GM19324 (cell line): ENCODE measurements at regions not wholly inside any gene's neighbourhood (a gene's known extent, or its start where the extent isn't known, plus 50 kb on each side); places are given as distances from the start of the nearest gene placed in this dataset.

Experiments used
- ATAC-seq: cut with Tn5 transposase; IDR thresholded peaks from one replicate; pipeline ENCODE4 v1.9.1; 2021; ENCODE audit warnings: mild to moderate bottlenecking, moderate library complexity; ENCODE audit not compliant: unreplicated experiment, low FRiP score

- no peak for ATAC-seq
Measured at GRCh38 chr1:56396581-56396980, 182.8 kb downstream of the PLPP3 start.

GRCh38 chr1:56395776-56396175, 183.6 kb downstream of the PLPP3 start:
- no peak for ATAC-seq

DNA sequence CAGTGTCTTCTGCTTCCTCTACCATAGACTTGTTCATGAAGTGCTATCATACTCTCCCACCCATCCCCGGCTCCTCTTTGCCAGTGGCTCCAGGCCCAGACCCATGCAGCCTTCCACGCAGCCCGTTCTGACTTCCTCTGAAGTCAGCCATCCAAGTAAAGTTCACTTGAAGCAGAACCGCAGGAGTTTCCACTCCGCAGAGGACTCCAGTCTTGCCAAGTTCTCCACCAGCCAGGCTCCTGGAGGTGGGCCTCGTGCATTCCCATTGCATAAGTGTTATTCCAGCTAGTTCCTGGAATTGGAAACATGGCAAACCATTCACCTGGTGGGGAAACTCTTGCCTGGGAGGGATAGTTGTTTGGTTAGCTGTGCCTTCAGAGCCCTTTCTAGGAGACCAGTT, 185.1 kb downstream of the PLPP3 start:
- no peak for ATAC-seq

DNA sequence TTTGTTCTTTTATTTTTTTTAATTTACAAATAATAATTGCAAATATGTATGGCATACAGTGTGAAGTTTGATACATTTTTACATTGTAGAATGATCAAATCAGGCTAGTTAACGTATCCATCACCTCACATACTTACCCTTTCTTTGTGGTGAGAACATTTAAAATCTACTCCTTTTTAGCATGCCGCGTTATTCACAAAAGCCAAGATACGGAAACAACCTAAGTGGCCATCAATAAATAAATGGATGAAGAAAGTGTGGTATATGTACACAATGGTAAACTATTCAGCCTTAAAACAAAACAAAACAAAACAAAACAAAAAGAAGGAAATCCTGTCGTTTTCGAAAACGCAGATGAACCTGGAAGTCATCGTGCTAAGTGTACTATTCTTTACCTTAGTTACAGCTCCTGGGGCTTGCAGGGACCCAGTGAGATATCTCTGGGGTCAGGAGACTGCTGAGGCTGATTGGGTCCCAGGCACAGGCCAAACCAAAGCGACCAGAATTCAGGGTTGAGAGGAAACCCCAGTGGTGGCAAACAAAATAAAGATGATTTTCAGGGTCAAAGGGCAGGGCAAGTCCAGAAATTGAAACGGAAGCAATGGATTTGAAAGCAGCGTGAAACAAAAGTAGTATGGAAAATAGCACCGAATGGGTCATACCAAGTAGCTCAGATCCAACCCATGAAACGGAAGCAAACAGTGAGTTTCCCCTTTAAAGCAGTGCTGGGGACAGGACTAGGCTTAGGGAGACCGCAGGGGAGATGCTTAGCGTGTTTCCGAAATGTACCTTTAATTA, 188.2 kb downstream of the PLPP3 start:
- ATAC-seq: no peak

GRCh38 chr1:56390232-56390867, 189.0 kb downstream of the PLPP3 start:
- ATAC-seq: no peak

- ATAC-seq: no peak
Measured at GRCh38 chr1:56389813-56390212, 189.6 kb downstream of the PLPP3 start.

- ATAC-seq: no peak
Measured at GRCh38 chr1:56387071-56387740, 192.2 kb downstream of the PLPP3 start.

DNA sequence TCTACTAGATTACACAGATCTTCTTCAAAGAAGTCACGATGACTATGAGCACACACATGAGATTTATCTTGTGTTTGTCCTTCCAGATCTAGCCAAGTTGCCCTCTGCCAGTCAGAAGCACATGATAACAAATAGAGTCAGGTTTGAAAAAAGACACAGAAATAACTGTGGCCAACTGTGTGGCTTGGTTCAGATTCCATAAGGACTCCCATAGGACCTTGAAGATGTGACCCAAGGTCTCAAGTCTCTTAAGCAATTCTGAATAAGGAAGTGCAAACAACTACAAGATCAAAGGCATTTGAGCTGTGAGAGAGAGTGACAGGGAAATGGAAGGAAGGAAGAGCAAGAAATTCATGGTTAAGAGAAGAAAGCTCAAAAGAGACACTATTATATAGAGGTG, 194.0 kb downstream of the PLPP3 start:
- ATAC-seq: no peak

- ATAC-seq: no peak
Measured at GRCh38 chr1:56382929-56383328, 196.4 kb downstream of the PLPP3 start.

GRCh38 chr1:56380531-56380930, 198.8 kb downstream of the PLPP3 start:
- no peak for ATAC-seq

DNA sequence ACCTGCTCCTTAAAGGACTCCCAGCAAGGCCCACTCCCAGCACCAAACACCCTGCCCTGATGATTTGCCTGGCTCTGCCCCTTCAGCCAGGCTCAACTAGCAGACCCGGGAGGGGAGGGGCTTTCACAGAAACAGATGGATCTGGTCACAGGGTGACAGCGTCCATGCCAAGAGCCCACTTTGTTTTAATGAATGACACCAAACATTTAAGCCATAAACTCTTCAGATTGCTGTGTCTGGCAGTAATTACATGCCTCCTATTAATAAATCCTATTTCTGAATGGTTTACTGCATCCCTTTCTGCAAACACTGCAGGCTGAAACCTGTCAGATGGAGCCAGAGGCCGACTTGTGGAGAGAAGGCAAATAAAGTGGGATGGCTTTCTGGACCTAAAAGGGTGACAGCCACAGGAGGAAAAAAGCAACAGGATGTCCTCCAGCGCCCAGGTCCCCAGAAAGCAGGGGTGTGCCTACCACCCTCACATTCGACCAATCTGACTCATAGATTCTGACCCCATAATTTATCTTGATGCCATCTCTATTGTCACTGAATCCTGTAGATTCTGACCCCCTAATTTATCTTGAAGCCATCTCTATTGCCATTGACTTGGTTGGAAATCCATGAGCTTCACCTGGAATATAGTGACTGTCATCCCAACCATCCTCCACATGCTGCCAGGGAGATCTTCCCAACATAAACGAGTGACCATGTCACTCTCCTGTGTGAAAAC, 200.9 kb downstream of the PLPP3 start:
- no peak for ATAC-seq

DNA sequence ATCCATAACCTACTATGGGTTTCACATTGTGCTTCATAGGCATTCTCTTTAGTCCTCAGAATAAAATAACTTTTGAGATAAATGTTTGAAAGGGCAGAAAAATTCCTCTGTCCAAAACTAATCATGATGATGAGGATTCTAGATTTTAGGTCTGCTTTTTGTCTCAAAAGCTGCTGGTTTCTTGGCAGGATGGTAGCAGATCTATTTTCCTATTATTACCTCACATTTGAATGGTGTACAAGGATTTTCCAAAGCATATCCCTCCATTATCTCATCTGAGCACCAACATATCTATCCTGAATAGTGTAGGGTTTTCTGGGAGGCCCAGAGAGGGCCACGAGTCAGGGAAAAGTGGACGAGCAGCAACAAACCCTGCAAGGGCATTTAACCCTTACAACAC, 201.9 kb downstream of the PLPP3 start:
- ATAC-seq: no peak

DNA sequence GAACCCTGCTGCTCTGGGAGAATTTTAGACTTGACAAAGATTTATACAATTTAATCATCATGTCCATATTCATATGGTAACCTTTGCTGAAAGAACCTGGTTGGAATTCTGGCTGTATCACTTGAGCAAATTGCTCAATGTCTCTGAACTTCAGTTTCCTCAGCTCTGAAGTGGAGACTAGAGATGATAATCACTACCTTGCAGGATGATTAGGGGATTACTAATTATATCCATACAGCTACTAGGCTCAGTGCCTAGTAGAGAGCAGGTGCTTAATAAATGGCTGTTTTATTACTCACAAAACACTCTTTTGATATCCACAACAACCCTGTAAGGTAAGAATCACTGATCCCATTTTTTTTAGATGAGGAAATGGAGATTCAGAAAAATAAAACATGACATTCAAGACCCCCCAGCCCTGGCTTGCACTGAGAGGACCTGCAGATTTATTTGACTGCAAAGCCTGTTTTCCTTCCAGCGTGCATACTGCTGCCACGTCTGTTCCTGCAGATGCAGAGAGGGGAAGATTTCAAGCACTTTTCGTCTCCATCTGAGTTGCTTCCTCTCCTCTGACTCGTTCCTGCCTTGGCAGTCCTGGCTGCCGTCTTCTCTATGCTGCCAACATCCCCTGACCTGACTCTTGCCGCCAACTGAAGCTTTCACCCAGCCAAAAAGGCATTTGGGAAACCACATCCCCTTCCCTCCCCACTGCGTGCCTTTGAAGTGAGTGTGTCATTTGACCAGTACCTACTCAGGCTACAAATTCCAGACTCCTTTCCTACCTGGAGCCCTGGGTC, 203.0 kb downstream of the PLPP3 start:
- no peak for ATAC-seq

DNA sequence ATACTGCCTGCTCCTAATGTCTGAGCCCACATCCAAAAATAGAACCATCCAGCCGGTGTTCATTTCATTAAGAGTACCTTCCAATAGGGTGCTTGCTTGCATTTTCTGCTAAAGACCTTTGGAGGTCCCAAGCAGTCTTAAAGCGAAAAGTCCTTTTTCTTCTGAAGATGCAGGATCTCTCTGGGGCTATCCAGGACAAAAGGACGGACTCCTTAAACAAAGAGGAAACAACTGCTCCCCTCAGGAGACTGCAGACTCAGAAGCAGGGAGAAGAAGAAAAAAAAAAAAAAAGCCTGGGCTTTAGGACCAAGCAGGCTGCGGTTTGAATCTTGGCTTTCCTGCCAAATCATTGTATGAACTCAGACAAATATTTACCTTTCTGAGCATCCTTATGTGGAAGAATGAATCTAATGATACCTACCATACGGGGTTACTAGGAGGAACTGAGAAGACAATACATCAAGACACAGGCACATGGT, 204.0 kb downstream of the PLPP3 start:
- ATAC-seq: no peak

GRCh38 chr1:56374026-56374974, 205.1 kb downstream of the PLPP3 start:
- ATAC-seq: no peak

DNA sequence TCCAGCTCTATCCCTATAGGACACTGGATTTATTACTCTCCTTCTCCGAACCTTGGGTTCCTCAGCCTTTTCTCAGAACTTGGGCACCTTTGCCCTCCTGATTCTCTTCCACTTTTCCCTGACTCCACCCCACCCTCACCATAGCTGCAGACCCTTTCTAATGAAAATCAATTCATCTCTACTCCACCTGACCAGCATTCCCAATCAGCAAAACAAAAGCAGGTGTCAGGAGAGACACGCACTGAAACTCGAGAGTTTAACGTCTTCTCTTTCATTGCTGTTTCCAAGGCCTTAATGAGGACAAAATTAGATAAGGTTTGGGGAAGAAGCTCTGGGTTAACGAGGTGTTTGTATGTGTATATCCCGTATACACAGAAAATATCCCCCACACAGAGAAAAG, 208.8 kb downstream of the PLPP3 start:
- no peak for ATAC-seq

DNA sequence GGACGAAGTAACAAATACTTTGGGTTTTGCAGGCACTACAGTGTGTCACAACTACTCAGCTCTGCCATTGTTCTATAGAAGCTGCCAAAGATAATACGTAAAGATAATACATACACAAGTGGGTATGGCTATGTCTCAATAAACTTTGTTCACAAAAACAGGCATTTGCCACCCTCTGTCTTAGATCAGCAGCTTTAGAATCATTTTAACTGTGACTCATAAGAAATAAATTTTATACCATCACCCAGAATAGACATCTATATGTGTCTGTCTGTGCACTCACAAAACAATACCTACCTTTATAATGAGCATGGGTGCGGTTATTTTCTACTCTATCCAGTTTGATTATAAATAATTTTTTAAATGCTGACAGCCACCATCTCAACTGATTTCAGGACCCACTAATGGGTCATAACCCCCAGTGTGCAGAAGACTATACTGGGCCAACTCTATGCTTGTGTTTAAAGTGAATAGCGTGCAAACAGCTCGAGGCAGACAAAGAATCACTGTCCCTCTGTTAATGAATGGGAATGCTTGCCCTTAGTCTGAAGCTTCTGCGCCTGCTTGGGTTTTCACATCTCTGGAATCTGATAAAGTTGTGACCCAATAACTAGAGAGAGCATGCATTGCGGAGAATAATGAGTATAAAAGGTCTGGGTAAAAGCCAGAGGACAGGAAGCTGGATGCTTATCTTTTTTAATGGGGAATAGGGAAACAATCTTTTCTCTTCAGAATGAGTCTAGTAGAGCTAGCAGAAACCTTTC, 216.2 kb downstream of the PLPP3 start:
- ATAC-seq: no peak

- ATAC-seq: no peak
Measured at GRCh38 chr1:56360021-56360420, 219.3 kb downstream of the PLPP3 start.
